Fibroblast of lung (primary cell): ENCODE measurements at regions not wholly inside any gene's neighbourhood (a gene's known extent, or its start where the extent isn't known, plus 50 kb on each side); places are given as distances from the start of the nearest gene placed in this dataset.

Source experiments
- EZH2 ChIP-seq: IDR thresholded peaks from 2 replicates; pipeline ENCODE4 v1.5.1; 2012; ENCODE audit warnings: low read length, control low read depth, mild to moderate bottlenecking; ENCODE audit errors: missing control alignments
- TF ChIP-seq, protein P1 (sequence below), 2 donors: IDR thresholded peaks in 1 of 2; conservative IDR thresholded peaks in 1 of 2; 1 replicate in 1 of 2; 2 replicates in 1 of 2; pipeline ENCODE4 v1.5.1; 2011 to 2012; ENCODE audit warnings: low read length in 2 of 2, control low read depth in 1 of 2, inconsistent platforms in 1 of 2, low read depth in 1 of 2, mild to moderate bottlenecking in 1 of 2

GRCh38 chr5:154557548-154557947, 79.5 kb upstream of the HAND1 start:
- TF ChIP-seq, protein P1, sequence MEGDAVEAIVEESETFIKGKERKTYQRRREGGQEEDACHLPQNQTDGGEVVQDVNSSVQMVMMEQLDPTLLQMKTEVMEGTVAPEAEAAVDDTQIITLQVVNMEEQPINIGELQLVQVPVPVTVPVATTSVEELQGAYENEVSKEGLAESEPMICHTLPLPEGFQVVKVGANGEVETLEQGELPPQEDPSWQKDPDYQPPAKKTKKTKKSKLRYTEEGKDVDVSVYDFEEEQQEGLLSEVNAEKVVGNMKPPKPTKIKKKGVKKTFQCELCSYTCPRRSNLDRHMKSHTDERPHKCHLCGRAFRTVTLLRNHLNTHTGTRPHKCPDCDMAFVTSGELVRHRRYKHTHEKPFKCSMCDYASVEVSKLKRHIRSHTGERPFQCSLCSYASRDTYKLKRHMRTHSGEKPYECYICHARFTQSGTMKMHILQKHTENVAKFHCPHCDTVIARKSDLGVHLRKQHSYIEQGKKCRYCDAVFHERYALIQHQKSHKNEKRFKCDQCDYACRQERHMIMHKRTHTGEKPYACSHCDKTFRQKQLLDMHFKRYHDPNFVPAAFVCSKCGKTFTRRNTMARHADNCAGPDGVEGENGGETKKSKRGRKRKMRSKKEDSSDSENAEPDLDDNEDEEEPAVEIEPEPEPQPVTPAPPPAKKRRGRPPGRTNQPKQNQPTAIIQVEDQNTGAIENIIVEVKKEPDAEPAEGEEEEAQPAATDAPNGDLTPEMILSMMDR (conservative IDR thresholded peaks at IDR 0.05 in 1 of 2, IDR thresholded peaks at IDR 0.05 in 1 of 2; ENCODE audit: low read depth in 1 of 2, low read length in 2 of 2): no peak
- TF ChIP-seq EZH2: no peak
